ENCODE measurements at regions not wholly inside any gene's neighbourhood (a gene's known extent, or its start where the extent isn't known, plus 50 kb on each side); places are given as distances from the start of the nearest gene placed in this dataset.

- no peak for ATAC-seq (ENCODE audit: low read depth)
- no peak for TF ChIP-seq CTCF (IDR thresholded peaks at IDR 0.05)
- H3K4me3 Mint-ChIP-seq, result no peak overlapping the region
- DNase-seq, result no peak
- no peaks in the 10 kb centered on the region for H3K36me3 Mint-ChIP-seq (ENCODE audit: low read depth)
- CTCF ChIA-PET, result no interaction called here
- H3K9me3 Mint-ChIP-seq, result peaks cover 4% of the 10 kb centered on the region
- POLR2A ChIA-PET, result no interaction called here
- no peaks in the 10 kb centered on the region for H3K4me1 Mint-ChIP-seq
- no peak overlapping the region for H3K27ac Mint-ChIP-seq
- H3K27me3 Mint-ChIP-seq, result no peaks in the 10 kb centered on the region
- intact Hi-C loops (cut with micrococcal nuclease), result no loop called here
These were observed 212.3 kb upstream of the IRX5 start for GRCh38 chr16:54718376-54718775.

GRCh38 chr16:54715011-54715410, 215.7 kb upstream of the IRX5 start:
- ATAC-seq (ENCODE audit: low read depth) (no peak), DNase-seq (no peak)
- ChIA-PET CTCF (no interaction called here), POLR2A (no interaction called here)
- no peaks in the 10 kb centered on the region for H3K27me3 Mint-ChIP-seq
- no peaks in the 10 kb centered on the region for H3K4me1 Mint-ChIP-seq
- no peaks in the 10 kb centered on the region for H3K36me3 Mint-ChIP-seq (ENCODE audit: low read depth)
- no peak overlapping the region for H3K4me3 Mint-ChIP-seq
- peaks cover 4% of the 10 kb centered on the region for H3K9me3 Mint-ChIP-seq
- H3K27ac Mint-ChIP-seq, result no peak overlapping the region
- intact Hi-C loops (cut with micrococcal nuclease), result no loop called here
- TF ChIP-seq CTCF (IDR thresholded peaks at IDR 0.05), result no peak

- H3K4me1 Mint-ChIP-seq, result no peaks in the 10 kb centered on the region
- ATAC-seq (ENCODE audit: low read depth), result no peak
- no peak overlapping the region for H3K4me3 Mint-ChIP-seq
- H3K27me3 Mint-ChIP-seq, result no peaks in the 10 kb centered on the region
- H3K36me3 Mint-ChIP-seq (ENCODE audit: low read depth), result no peaks in the 10 kb centered on the region
- no peak for TF ChIP-seq CTCF (IDR thresholded peaks at IDR 0.05)
- ChIA-PET POLR2A (no interaction called here), CTCF (no interaction called here)
- intact Hi-C loops (cut with micrococcal nuclease), result no loop called here
- H3K9me3 Mint-ChIP-seq, result no peaks in the 10 kb centered on the region
- H3K27ac Mint-ChIP-seq, result no peak overlapping the region
- DNase-seq, result no peak
These were observed 217.8 kb upstream of the IRX5 start for GRCh38 chr16:54712866-54713265.

- Mint-ChIP-seq H3K9me3 (no peaks in the 10 kb centered on the region), H3K4me1 (no peaks in the 10 kb centered on the region), H3K4me3 (no peak overlapping the region), H3K27me3 (no peaks in the 10 kb centered on the region), H3K36me3 (ENCODE audit: low read depth) (no peaks in the 10 kb centered on the region), H3K27ac (no peak overlapping the region)
- no peak for ATAC-seq (ENCODE audit: low read depth)
- TF ChIP-seq CTCF (IDR thresholded peaks at IDR 0.05), result no peak
- POLR2A ChIA-PET, result no interaction called here
- CTCF ChIA-PET, result no interaction called here
- no peak for DNase-seq
- intact Hi-C loops (cut with micrococcal nuclease), result no loop called here
These were observed 222.9 kb upstream of the IRX5 start for GRCh38 chr16:54707813-54708212.

- no peak for TF ChIP-seq CTCF (IDR thresholded peaks at IDR 0.05)
- no peak for ATAC-seq (ENCODE audit: low read depth)
- H3K27me3 Mint-ChIP-seq, result no peaks in the 10 kb centered on the region
- DNase-seq, result no peak
- ChIA-PET POLR2A (no interaction called here), CTCF (no interaction called here)
- no peak overlapping the region for H3K27ac Mint-ChIP-seq
- H3K4me3 Mint-ChIP-seq, result no peak overlapping the region
- intact Hi-C loops (cut with micrococcal nuclease), result no loop called here
- H3K4me1 Mint-ChIP-seq, result no peaks in the 10 kb centered on the region
- no peaks in the 10 kb centered on the region for H3K9me3 Mint-ChIP-seq
- H3K36me3 Mint-ChIP-seq (ENCODE audit: low read depth), result no peaks in the 10 kb centered on the region
These were observed 224.3 kb upstream of the IRX5 start for GRCh38 chr16:54706406-54706805.

Measured in activated B cell treated with CpG ODN at 0.5 μM for 24 hours (primary cell).